Mesodermal cell (in vitro differentiated cells): ENCODE measurements at regions not wholly inside any gene's neighbourhood (a gene's known extent, or its start where the extent isn't known, plus 50 kb on each side); places are given as distances from the start of the nearest gene placed in this dataset.

Experiments used
- H3K27ac ChIP-seq: 2 replicates; pipeline ENCODE4 v1.7.0; 2013; ENCODE audit warnings: mild to moderate bottlenecking, low read depth, low read length, moderate library complexity; ENCODE audit not compliant: severe bottlenecking
- H3K36me3 ChIP-seq: 2 replicates; pipeline ENCODE4 v1.7.1; 2013; ENCODE audit warnings: mild to moderate bottlenecking, low read length, moderate library complexity; ENCODE audit not compliant: control insufficient read depth, insufficient read depth
- H3K4me1 ChIP-seq: one replicate; pipeline ENCODE4 v1.7.1; 2013; ENCODE audit warnings: mild to moderate bottlenecking, low read length; ENCODE audit not compliant: insufficient read depth, control insufficient read depth, poor library complexity, severe bottlenecking
- H3K4me3 ChIP-seq: 2 replicates; pipeline ENCODE4 v1.7.0; 2013; ENCODE audit warnings: low read length, control low read depth, mild to moderate bottlenecking; ENCODE audit not compliant: insufficient read depth, poor library complexity, severe bottlenecking; ENCODE audit errors: extremely low read depth
- H3K9me3 ChIP-seq: 2 replicates; pipeline ENCODE4 v1.7.1; 2013; ENCODE audit warnings: mild to moderate bottlenecking, low read length, moderate library complexity; ENCODE audit not compliant: control insufficient read depth
- WGBS, 2 experiments: methylation state at CpG; one replicate each; pipeline ENCODE4 v1.1.5; 2013; ENCODE audit warnings: missing lambda C conversion rate in 2 of 2; ENCODE audit not compliant: insufficient coverage in 2 of 2; 5-methylcytosine and 5-hydroxymethylcytosine counted together

GRCh38 chr11:127203490-127203889 is 202.9 kb upstream of the KIRREL3 start:
- no peak overlapping the region for H3K4me3 ChIP-seq
- no peak overlapping the region for H3K27ac ChIP-seq
- H3K36me3 ChIP-seq, result no peaks in the 10 kb centered on the region
- no CpG with 5 or more reads among the region's 3 CpGs for WGBS, 2 experiments
- H3K4me1 ChIP-seq, result no peaks in the 10 kb centered on the region
- H3K9me3 ChIP-seq, result no peaks in the 10 kb centered on the region

GRCh38 chr11:127202105-127202504 is 201.5 kb upstream of the KIRREL3 start:
- Histone ChIP-seq H3K27ac (no peak overlapping the region), H3K4me3 (no peak overlapping the region), H3K9me3 (no peaks in the 10 kb centered on the region), H3K36me3 (no peaks in the 10 kb centered on the region), H3K4me1 (no peaks in the 10 kb centered on the region)

- Histone ChIP-seq H3K4me3 (no peak overlapping the region), H3K36me3 (no peaks in the 10 kb centered on the region), H3K9me3 (no peaks in the 10 kb centered on the region), H3K27ac (no peak overlapping the region), H3K4me1 (no peaks in the 10 kb centered on the region)
- 85 to 88% methylated on average over 3 of the region's 3 CpGs for WGBS, 2 experiments
Measured at GRCh38 chr11:127199306-127199801, 198.8 kb upstream of the KIRREL3 start.

- WGBS, 2 experiments, result 78 to 83% methylated on average over 6 to 8 of the region's 8 CpGs
- no peak overlapping the region for H3K27ac ChIP-seq
- no peak overlapping the region for H3K4me3 ChIP-seq
- H3K36me3 ChIP-seq, result no peaks in the 10 kb centered on the region
- H3K9me3 ChIP-seq, result no peaks in the 10 kb centered on the region
- H3K4me1 ChIP-seq, result no peaks in the 10 kb centered on the region
Measured at GRCh38 chr11:127195501-127196120, 195.0 kb upstream of the KIRREL3 start.

- H3K4me1 ChIP-seq, result no peaks in the 10 kb centered on the region
- 91 to 100% methylated on average over 2 to 4 of the region's 7 CpGs for WGBS, 2 experiments
- no peak overlapping the region for H3K27ac ChIP-seq
- no peak overlapping the region for H3K4me3 ChIP-seq
- no peaks in the 10 kb centered on the region for H3K36me3 ChIP-seq
- H3K9me3 ChIP-seq, result no peaks in the 10 kb centered on the region
Measured at GRCh38 chr11:127194521-127194920, 194.0 kb upstream of the KIRREL3 start.

GRCh38 chr11:127193950-127194349 is 193.4 kb upstream of the KIRREL3 start:
- Histone ChIP-seq H3K9me3 (no peaks in the 10 kb centered on the region), H3K27ac (no peak overlapping the region), H3K4me3 (no peak overlapping the region), H3K36me3 (no peaks in the 10 kb centered on the region), H3K4me1 (no peaks in the 10 kb centered on the region)
- 50 to 63% methylated on average over 1 to 2 of the region's 3 CpGs for WGBS, 2 experiments

- WGBS, 2 experiments, result 80% methylated on average over 1 of the region's 1 CpG; no CpG with 5 or more reads in 1 of the 2 experiments
- Histone ChIP-seq H3K9me3 (no peaks in the 10 kb centered on the region), H3K4me1 (no peaks in the 10 kb centered on the region), H3K27ac (no peak overlapping the region), H3K4me3 (no peak overlapping the region), H3K36me3 (no peaks in the 10 kb centered on the region)
Measured at GRCh38 chr11:127191689-127192088, 191.1 kb upstream of the KIRREL3 start.

GRCh38 chr11:127191261-127191660 is 190.7 kb upstream of the KIRREL3 start:
- no peak overlapping the region for H3K27ac ChIP-seq
- 49 to 71% methylated on average over 1 to 2 of the region's 3 CpGs for WGBS, 2 experiments
- H3K9me3 ChIP-seq, result no peaks in the 10 kb centered on the region
- H3K36me3 ChIP-seq, result no peaks in the 10 kb centered on the region
- H3K4me1 ChIP-seq, result no peaks in the 10 kb centered on the region
- H3K4me3 ChIP-seq, result no peak overlapping the region

- H3K36me3 ChIP-seq, result no peaks in the 10 kb centered on the region
- 71 to 88% methylated on average over 5 to 8 of the region's 8 CpGs for WGBS, 2 experiments
- H3K9me3 ChIP-seq, result no peaks in the 10 kb centered on the region
Measured at GRCh38 chr11:127182586-127183203, 182.1 kb upstream of the KIRREL3 start.

GRCh38 chr11:127157225-127157624 is 156.7 kb upstream of the KIRREL3 start:
- no peaks in the 10 kb centered on the region for H3K36me3 ChIP-seq
- 86 to 87% methylated on average over 2 of the region's 2 CpGs for WGBS, 2 experiments
- H3K4me3 ChIP-seq, result no peak overlapping the region
- no peaks in the 10 kb centered on the region for H3K4me1 ChIP-seq
- H3K27ac ChIP-seq, result no peak overlapping the region
- H3K9me3 ChIP-seq, result no peaks in the 10 kb centered on the region

More at GRCh38 chr11:127182586-127183203, 182.1 kb upstream of the KIRREL3 start:
- Histone ChIP-seq H3K4me1 (no peaks in the 10 kb centered on the region), H3K4me3 (no peak overlapping the region), H3K27ac (no peak overlapping the region)

GRCh38 chr11:127149410-127149809 is 148.8 kb upstream of the KIRREL3 start:
- H3K9me3 ChIP-seq, result no peaks in the 10 kb centered on the region
- 71 to 86% methylated on average over 1 of the region's 1 CpG for WGBS, 2 experiments

More at GRCh38 chr11:127149410-127149809, 148.8 kb upstream of the KIRREL3 start:
- Histone ChIP-seq H3K4me1 (no peaks in the 10 kb centered on the region), H3K4me3 (no peak overlapping the region), H3K36me3 (no peaks in the 10 kb centered on the region), H3K27ac (no peak overlapping the region)
